ELF-1 (cell line): ENCODE measurements at regions not wholly inside any gene's neighbourhood (a gene's known extent, or its start where the extent isn't known, plus 50 kb on each side); places are given as distances from the start of the nearest gene placed in this dataset.
A peak's percentile ranks its signal among the peaks of the same experiment; 100 is the strongest.
"Not testable (repeated sequence)": the region's sequence is repeated elsewhere in the genome, so short reads cannot be mapped to it uniquely, and the experiment has no call there.

Source experiments
- DNase-seq: peaks from one replicate; pipeline ENCODE4 v3.0.0-alpha.2; 2016; ENCODE audit warnings: low read depth, low spot score

GRCh38 chr16:80258407-80258806, 282.4 kb upstream of the DYNLRB2 start:
- no peak for DNase-seq

GRCh38 chr16:80254970-80255369, 285.8 kb upstream of the DYNLRB2 start:
- DNase-seq: no peak

GRCh38 chr16:80253741-80254140, 287.1 kb upstream of the DYNLRB2 start:
- no peak for DNase-seq

DNA sequence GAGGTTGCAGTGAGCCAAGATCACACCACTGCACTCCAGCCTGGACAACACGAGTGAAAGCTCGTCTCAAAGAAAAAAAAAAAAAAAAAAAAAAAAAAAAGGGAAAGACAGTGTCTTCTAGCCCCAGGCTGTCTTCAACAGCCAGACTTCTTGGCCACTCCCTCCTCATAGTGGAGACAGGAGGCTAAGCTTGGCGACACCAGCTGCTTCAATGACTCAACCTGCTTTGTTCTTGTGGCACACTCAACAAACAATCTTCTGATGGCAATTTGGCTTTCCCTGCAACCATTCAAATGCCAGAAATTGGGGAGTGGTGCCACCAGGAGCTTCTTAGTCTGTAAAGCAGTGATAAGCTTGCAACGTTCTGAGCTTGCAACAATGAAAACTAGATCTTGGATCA, 290.4 kb upstream of the DYNLRB2 start:
- peak; percentile 24 for DNase-seq

DNA sequence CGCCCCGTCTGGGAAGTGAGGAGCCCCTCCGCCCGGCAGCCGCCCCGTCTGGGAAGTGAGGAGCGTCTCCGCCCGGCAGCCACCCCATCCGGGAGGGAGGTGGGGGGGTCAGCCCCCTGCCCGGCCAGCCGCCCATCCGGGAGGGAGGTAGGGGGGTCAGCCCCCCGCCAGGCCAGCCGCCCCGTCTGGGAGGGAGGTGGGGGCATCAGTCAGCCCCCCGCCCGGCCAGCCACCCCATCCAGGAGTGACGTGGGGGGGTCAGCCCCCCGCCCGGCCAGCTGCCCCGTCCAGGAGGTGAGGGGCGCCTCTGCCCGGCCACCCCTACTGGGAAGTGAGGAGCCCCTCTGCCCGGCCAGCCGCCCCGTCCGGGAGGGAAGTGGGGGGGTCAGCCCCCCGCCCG, 297.5 kb upstream of the DYNLRB2 start:
- not testable (repeated sequence) for DNase-seq

DNA sequence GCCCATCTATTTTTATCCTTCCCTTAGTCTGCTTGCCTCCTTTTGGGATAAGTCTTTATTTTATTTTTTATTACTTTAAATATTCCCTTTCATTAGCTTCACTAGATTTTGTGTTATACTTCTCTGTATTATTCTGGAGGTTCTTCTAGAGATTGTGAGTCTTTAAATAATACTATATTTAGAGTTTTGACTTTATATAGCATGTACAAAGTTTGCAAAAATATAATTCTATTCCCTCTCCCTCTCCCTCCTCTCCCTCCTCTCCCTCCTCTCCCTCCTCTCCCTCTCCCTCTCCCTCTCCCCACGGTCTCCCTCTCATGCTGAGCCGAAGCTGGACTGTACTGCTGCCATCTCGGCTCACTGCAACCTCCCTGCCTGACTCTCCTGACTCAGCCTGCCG, 298.5 kb upstream of the DYNLRB2 start:
- not testable (repeated sequence) for DNase-seq

- DNase-seq: no peak
These were observed 307.5 kb upstream of the DYNLRB2 start for GRCh38 chr16:80233097-80233835.

DNA sequence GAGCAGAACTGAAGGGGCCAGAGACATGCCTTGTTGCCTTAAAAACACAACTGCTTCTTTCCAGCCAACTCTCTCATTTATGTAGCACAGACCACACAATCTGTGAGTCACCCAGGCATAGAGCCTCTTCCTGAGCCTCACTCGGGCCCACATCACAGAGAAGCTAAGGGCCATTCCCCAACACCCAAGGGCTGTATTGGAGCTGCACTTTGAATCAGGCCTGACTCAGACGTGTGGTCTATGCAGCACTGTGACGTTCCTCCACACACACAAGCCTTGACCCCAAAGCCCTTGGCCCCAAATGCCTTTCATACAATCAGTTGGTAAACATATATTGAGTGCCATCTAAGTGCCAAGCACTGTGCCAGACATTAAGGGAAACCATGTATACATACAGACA, 308.9 kb upstream of the DYNLRB2 start:
- no peak for DNase-seq

DNA sequence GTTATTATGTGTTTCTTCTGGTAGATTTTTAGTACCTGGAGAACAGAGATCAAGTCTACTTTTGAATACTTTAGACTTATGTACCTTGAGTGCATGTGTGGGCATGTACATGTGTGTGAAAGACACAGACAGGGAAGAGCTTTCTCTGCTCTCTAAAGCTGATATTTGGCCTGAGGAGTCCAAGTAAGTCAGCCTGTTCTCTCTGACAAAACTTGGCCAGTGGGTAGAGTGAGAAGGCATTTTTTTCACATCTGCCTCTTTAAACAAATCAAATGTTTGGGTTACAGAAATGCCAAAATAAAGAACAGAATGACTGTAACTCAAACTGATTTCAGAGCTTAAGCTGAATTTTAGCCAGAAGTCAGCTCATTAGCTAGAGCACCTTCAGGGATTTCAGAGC, 309.7 kb upstream of the DYNLRB2 start:
- DNase-seq: no peak

DNA sequence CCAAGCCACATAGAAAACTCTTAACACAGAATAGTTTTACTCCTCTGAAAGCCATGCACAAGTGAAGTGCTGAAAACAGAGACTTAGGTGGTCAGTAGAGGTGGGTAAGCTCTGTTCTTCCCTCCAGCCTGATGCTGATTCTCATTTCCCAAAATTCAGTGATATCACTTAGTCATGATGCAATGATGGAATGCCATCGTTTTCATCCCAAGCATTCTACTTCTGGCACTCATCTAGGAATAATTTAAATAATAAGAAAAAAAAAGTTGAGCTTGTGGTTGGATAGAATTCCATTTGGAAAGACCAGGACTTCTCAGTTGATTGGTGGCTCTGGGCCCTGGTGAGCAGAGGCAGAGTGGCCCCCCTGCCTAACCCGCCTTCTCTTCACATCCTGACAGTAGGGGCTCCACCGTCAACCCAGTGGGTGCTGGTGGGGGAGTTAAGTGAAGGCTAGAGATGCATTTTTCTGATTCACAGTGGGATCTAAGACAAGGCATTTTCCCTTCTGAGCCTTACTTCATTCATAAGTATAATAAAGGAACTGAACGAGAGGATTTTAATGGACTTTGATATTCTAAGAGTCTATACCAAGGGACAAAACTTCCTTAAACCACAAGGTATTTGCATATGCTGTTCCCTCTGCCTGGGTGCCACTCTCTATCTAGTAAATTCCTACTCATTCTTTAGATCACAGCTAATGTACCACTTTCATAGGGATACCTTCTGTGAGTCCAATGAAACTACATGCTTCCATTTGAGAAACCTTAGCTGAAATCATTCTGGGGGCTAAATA, 310.3 kb upstream of the DYNLRB2 start:
- DNase-seq: no peak

- DNase-seq: no peak
These were observed 314.3 kb upstream of the DYNLRB2 start for GRCh38 chr16:80226499-80226898.

GRCh38 chr16:80210787-80211186, 330.0 kb upstream of the DYNLRB2 start:
- DNase-seq: no peak

GRCh38 chr16:80208743-80209142, 332.1 kb upstream of the DYNLRB2 start:
- no peak for DNase-seq

DNA sequence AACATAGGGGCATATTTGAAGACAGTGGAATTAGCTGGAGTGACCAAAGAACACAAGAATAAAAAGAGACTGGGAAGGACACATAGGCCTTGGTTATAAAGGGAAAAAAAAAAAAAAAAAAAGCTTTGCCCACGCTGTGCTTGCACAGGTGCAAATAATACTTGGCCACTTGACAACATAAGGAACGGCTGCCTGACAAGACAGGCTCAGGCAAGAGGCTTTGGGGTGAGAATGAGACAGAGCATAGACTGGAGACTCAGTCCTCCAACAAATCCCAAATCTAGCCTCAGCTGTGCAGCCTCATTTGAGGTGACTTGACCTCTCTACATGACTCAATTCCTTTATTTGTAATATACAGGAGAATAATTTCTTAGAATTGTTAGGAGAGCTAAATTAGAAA, 332.8 kb upstream of the DYNLRB2 start:
- no peak for DNase-seq

DNA sequence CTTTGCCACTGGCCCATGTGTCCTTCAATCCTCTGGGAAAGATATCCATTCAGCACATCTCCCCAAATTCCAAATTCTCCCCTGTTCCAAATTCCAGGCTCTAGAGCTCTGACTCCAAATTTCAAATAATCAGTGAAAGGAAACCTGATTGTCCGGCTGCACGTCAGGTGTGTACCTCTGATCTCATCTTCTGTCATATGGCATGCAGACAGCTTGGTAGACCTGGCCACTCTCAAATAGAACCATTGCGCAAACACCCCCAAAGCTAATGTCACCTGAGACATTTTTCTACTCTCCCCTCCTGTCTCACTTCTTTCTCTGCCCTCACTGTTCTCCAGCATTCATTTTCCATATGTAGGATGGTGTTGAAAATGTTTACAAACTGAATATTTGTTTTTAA, 337.0 kb upstream of the DYNLRB2 start:
- no peak for DNase-seq

GRCh38 chr16:80202831-80203413, 337.9 kb upstream of the DYNLRB2 start:
- DNase-seq: no peak

DNA sequence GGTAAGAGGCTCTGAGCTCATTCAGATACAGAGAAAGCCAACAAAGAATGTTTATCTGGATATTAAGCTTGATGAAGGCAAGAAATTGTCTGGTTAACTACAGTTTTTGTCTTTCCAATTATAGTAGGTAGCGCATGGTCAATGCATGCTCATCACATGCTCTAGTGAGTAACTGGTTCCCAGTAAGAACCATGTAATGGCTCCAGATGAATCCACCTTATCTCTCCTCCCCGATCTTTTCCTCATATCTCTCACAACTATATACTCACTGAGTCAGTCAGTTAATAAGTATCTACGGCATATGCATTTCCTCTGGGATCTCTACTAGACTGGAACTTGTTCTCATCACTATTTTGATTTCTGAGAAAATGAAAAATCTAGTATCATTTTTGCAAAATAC, 340.7 kb upstream of the DYNLRB2 start:
- no peak for DNase-seq

GRCh38 chr16:80199614-80200013, 341.2 kb upstream of the DYNLRB2 start:
- DNase-seq: no peak

GRCh38 chr16:80198311-80199299, 342.2 kb upstream of the DYNLRB2 start:
- DNase-seq: no peak

DNA sequence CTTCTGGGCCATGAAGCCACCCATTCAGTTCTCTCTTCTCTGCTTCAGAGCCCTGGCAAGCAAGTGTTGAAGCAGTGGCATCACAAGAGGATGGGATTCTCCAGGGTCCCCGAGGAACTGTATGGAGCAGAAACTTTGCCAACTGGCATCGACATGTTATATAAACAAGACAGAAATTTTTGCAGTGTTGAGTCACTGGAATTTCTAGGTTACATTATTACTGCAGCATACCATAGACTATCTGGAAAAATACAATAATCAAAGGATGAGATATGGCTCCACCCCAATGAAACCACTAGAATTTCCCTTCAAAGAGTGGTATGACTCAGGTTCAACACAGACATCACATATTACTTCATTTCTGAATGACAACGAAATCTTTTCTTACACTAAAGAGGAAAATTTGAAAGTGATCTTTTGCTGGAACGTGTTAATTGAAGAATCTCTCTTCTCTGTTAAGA, 343.0 kb upstream of the DYNLRB2 start:
- no peak for DNase-seq

DNA sequence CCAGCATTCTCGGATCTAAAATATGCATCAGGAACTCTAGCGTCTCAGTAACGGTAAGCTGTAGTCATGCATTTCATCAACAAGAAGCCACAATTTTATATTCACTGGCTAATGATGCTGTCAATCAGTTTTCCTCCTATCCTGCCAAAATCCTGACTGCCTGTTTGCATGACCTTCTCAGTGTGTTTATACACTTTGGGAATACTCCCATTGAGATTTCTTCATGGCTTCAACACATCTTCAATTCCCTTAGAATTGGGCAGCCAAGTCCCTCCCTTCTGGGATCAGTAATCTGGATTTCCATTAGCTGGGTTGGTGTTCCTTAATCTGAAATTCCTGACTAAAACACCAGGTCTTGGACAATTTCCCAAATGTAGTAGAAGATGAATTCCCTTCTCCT, 348.9 kb upstream of the DYNLRB2 start:
- DNase-seq: no peak
